CD4-positive, alpha-beta T cell (primary cell): ENCODE measurements at regions not wholly inside any gene's neighbourhood (a gene's known extent, or its start where the extent isn't known, plus 50 kb on each side); places are given as distances from the start of the nearest gene placed in this dataset.

ENCODE experiments used
- ATAC-seq: fragments of 200-7000 bp; cut with Tn5 transposase; one replicate; pipeline ENCODE4 v1.10.0; 2022; ENCODE audit warnings: mild to moderate bottlenecking; ENCODE audit not compliant: poor library complexity
- CTCF ChIA-PET: fragments of 350-600 bp; sonication (Branson Sonifier 250); formaldehyde crosslinking; loops from one replicate; lab custom pipeline; 2021; ENCODE audit warnings: antibody characterized with exemption, inconsistent platforms; lab: Charles Lee
- POLR2A ChIA-PET: fragments of 350-600 bp; sonication (Branson Sonifier 250); formaldehyde crosslinking; loops from one replicate; lab custom pipeline; 2021; ENCODE audit warnings: antibody characterized with exemption, inconsistent platforms; lab: Charles Lee
- DNase-seq, 14 experiments: peaks; one replicate each; pipeline ENCODE4 v3.0.0-alpha.2; 2013 to 2020; ENCODE audit warnings: mixed read lengths in 2 of 14
- H3K27ac ChIP-seq, 2 donors: one replicate each; pipeline versions ENCODE4 v1.5.1 to v1.7.0; 2013; ENCODE audit warnings: low read length in 2 of 2, low read depth in 1 of 2, mild to moderate bottlenecking in 1 of 2
- H3K27me3 ChIP-seq, 2 experiments: 1 replicate in 1 of 2; 2 replicates in 1 of 2; pipeline versions ENCODE4 v1.6.1 to v1.7.0; 2013; ENCODE audit warnings: low read length in 2 of 2, control low read depth in 1 of 2, mild to moderate bottlenecking in 1 of 2, moderate library complexity in 1 of 2; ENCODE audit not compliant: insufficient read depth in 2 of 2, control insufficient read depth in 1 of 2
- H3K36me3 ChIP-seq: one replicate; pipeline ENCODE4 v1.6.1; 2013; ENCODE audit warnings: low read length, control low read depth; ENCODE audit not compliant: insufficient read depth
- H3K4me1 ChIP-seq: one replicate; pipeline ENCODE4 v1.6.1; 2013; ENCODE audit warnings: low read length, control low read depth; ENCODE audit not compliant: insufficient read depth
- H3K4me3 ChIP-seq: one replicate; pipeline ENCODE4 v1.5.1; 2013; ENCODE audit warnings: mild to moderate bottlenecking, low read length, moderate library complexity
- H3K9me3 ChIP-seq, 2 experiments: 1 replicate in 1 of 2; 2 replicates in 1 of 2; pipeline versions ENCODE4 v1.6.1 to v1.7.0; 2013; ENCODE audit warnings: low read length in 2 of 2, mild to moderate bottlenecking in 2 of 2, control low read depth in 1 of 2, moderate library complexity in 1 of 2; ENCODE audit not compliant: control insufficient read depth in 1 of 2, insufficient read depth in 1 of 2
- H3K27ac Mint-ChIP-seq: one replicate; pipeline ENCODE4 v1.8.0; 2020; ENCODE audit warnings: mixed read lengths
- H3K27me3 Mint-ChIP-seq: one replicate; pipeline ENCODE4 v1.8.0; 2021; ENCODE audit warnings: mixed read lengths
- H3K36me3 Mint-ChIP-seq: one replicate; pipeline ENCODE4 v1.8.0; 2021; ENCODE audit warnings: low read depth, mixed read lengths
- H3K4me1 Mint-ChIP-seq: one replicate; pipeline ENCODE4 v1.8.0; 2021; ENCODE audit warnings: low read depth, mixed read lengths
- H3K4me3 Mint-ChIP-seq: one replicate; pipeline ENCODE4 v1.8.0; 2020; ENCODE audit warnings: mild to moderate bottlenecking, mixed read lengths
- H3K9me3 Mint-ChIP-seq: one replicate; pipeline ENCODE4 v1.8.0; 2020; ENCODE audit warnings: mixed read lengths
- CTCF ChIP-seq: fragments of 200-600 bp; IDR thresholded peaks from one replicate; pipeline ENCODE4 v1.8.0; 2022; ENCODE audit warnings: antibody characterized with exemption, mild to moderate bottlenecking
- intact Hi-C, 2 experiments: fragments of 100-400 bp; cut with DNase I in 1 of 2; cut with micrococcal nuclease in 1 of 2; formaldehyde crosslinking; loops; one replicate each; pipeline versions ENCODE4 v1.15.1 to v1.9.0; 2023 to 2025; cut with DNase I, micrococcal nuclease

DNA sequence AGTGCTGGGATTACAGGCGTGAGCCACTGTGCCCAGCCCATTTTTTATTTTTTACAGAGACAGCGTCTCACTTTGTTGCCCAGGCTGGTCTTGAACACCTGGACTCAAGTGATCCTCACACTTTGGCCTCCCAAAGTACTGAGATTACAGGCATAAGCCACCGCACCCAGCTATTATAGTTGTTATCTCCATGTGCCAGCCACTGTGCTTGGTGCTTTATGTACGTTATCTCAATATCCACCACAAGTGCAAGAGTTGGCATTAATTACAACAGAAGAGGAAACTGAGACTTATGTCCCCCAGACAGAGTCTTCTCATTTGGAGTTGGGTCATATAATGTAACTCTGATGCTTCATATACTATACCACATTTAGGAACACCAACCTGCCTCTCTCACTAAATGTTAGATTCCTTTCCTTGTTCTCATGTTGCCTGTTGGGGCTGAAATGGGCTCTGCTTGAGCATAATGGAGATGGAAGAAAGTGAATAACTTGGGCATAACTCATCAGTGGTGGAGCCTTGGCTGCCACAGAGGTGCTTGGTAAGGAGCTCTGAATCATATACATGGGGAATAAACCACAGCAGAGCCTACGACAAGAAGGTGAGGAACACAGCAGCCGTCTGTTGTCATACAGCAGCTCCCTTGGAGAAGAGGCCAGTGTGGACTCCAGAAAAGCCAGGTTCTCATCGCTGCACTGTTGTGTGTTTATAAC is 84.3 kb downstream of the SPRY1 start:
- no peak for TF ChIP-seq CTCF
- no peak for DNase-seq
- no peaks in the 10 kb centered on the region for H3K36me3 Mint-ChIP-seq
- intact Hi-C loops = no loop called here
- ChIA-PET POLR2A (no interaction called here), CTCF (no interaction called here)
- no peaks in the 10 kb centered on the region for H3K4me1 ChIP-seq
- H3K4me1 Mint-ChIP-seq = peaks cover 20% of the 10 kb centered on the region
- ATAC-seq = no peak
- no peaks in the 10 kb centered on the region for H3K27me3 Mint-ChIP-seq
- H3K27me3 ChIP-seq = no peaks in the 10 kb centered on the region
- H3K27ac Mint-ChIP-seq = no peak overlapping the region
- no peak overlapping the region for H3K4me3 Mint-ChIP-seq
- H3K27ac ChIP-seq = no peak overlapping the region
- H3K36me3 ChIP-seq = no peaks in the 10 kb centered on the region
- no peak overlapping the region for H3K4me3 ChIP-seq
- H3K9me3 ChIP-seq = no peaks in the 10 kb centered on the region
- H3K9me3 Mint-ChIP-seq = peaks cover 2% of the 10 kb centered on the region

- no peak overlapping the region for H3K27ac Mint-ChIP-seq
- intact Hi-C loops = no loop called here
- CTCF ChIA-PET = no interaction called here
Observed at GRCh38 chr4:123481717-123482116, 85.1 kb downstream of the SPRY1 start.

DNA sequence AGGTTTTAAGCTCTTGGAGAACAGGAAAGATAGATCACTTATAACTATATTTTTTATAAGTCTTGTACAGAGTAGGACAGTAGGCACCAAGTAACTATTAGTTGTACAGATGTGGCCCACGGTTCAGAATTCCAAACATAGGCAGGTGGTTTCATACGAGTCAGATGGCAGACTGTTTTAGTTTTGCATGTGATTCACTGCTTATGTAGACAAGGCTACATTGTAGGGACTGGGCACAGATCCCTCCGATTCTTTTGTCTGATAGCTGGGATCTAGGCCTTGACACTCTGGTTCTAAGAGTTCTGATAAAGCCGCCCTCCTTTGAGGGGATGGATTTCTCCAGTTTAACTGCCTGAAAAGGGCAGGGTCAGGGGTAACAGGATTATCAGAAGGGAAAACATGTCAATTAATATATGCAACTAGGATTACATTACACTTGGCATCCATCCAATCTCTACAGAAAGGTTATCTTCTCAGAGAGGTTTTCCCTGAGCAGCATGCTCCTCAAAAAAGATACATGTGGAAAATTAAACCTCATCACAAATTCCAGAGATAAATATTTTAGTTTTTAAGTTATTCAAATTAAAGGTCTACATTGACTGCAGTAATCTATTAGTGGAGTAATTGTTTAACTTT is 87.8 kb downstream of the SPRY1 start:
- Mint-ChIP-seq H3K4me1 (peaks cover 1% of the 10 kb centered on the region), H3K27ac (no peak overlapping the region), H3K4me3 (no peak overlapping the region), H3K9me3 (no peaks in the 10 kb centered on the region), H3K27me3 (no peaks in the 10 kb centered on the region), H3K36me3 (no peaks in the 10 kb centered on the region)
- ATAC-seq (no peak), DNase-seq (no peak)
- Histone ChIP-seq H3K27me3 (no peaks in the 10 kb centered on the region), H3K27ac (no peak overlapping the region), H3K36me3 (no peaks in the 10 kb centered on the region), H3K9me3 (no peaks in the 10 kb centered on the region), H3K4me3 (no peak overlapping the region), H3K4me1 (no peaks in the 10 kb centered on the region)
- ChIA-PET CTCF (no interaction called here), POLR2A (no interaction called here)
- TF ChIP-seq CTCF = no peak
- intact Hi-C loops = no loop called here

More at GRCh38 chr4:123481717-123482116, 85.1 kb downstream of the SPRY1 start:
- Mint-ChIP-seq H3K9me3 (no peaks in the 10 kb centered on the region), H3K27me3 (no peaks in the 10 kb centered on the region), H3K4me3 (no peak overlapping the region), H3K36me3 (no peaks in the 10 kb centered on the region), H3K4me1 (peaks cover 20% of the 10 kb centered on the region)
- H3K27ac ChIP-seq = no peak overlapping the region
- TF ChIP-seq CTCF = no peak
- no peaks in the 10 kb centered on the region for H3K4me1 ChIP-seq
- DNase-seq = no peak
- H3K9me3 ChIP-seq = no peaks in the 10 kb centered on the region
- H3K36me3 ChIP-seq = no peaks in the 10 kb centered on the region
- POLR2A ChIA-PET = no interaction called here
- ATAC-seq = no peak
- no peaks in the 10 kb centered on the region for H3K27me3 ChIP-seq
- H3K4me3 ChIP-seq = no peak overlapping the region
